GM21367 (cell line): ENCODE measurements at regions not wholly inside any gene's neighbourhood (a gene's known extent, or its start where the extent isn't known, plus 50 kb on each side); places are given as distances from the start of the nearest gene placed in this dataset.

Experiments used
- ATAC-seq: cut with Tn5 transposase; IDR thresholded peaks from one replicate; pipeline ENCODE4 v1.9.1; 2021; ENCODE audit not compliant: unreplicated experiment

DNA sequence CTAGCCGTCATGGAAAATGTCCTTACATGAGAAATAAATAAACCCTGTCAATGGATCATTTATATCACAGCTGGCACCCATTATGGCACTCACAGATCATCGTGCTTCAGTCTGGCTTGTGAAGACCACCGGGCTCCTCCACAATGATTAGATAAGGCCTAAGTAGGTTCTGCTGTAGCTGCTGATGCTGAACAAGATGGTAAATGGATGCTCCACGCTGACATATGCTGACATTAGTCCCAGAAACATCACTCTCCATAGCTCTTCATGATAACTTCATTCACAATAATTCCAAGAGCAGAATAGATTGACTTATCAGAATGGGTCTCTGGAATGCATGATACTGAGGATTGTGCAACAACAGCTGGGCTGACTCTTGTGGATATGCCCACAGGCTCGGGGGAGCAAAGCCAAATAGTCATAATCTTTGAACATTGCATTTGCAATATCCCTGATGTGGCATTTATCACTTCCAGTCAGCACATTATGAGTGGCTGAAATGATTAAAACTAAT, 63.8 kb upstream of the RXFP2 start:
- ATAC-seq, result no peak

DNA sequence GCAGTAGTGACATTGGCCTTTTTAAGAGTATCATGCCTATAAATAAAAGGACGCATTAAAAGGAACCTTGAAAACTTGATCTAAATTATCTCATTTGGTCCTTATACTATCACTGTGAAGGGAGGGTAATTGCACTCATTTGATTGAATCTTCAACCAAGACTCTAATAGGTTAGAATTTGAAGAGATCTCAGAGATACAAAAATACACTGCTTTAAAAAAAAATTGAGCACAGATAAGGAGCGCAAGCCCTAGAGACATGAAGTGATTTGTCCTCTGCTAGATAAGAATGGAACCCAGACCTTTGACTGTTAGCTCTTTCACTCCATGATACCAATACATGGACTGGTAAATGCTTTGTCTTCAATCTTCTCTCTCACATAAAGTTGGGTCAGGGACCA, 58.2 kb upstream of the RXFP2 start:
- no peak for ATAC-seq

DNA sequence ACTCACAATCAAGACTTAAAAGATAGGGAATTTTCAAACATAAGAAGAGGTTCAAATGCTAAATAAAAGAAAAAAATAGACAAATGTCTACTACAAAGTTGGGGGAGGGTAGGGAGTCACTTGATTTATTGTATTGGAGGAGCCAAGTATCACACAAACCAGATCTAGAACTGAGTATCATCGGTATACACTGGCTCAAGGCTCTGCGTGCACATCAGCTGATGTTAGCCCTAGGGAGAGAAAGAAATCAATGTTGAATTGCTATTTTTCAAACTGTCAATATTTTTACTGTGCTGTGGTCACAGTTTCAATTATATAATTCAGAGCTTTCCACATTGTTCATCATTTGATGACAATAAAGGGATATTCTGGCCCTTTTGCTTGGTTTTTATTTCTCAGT, 54.9 kb upstream of the RXFP2 start:
- no peak for ATAC-seq

DNA sequence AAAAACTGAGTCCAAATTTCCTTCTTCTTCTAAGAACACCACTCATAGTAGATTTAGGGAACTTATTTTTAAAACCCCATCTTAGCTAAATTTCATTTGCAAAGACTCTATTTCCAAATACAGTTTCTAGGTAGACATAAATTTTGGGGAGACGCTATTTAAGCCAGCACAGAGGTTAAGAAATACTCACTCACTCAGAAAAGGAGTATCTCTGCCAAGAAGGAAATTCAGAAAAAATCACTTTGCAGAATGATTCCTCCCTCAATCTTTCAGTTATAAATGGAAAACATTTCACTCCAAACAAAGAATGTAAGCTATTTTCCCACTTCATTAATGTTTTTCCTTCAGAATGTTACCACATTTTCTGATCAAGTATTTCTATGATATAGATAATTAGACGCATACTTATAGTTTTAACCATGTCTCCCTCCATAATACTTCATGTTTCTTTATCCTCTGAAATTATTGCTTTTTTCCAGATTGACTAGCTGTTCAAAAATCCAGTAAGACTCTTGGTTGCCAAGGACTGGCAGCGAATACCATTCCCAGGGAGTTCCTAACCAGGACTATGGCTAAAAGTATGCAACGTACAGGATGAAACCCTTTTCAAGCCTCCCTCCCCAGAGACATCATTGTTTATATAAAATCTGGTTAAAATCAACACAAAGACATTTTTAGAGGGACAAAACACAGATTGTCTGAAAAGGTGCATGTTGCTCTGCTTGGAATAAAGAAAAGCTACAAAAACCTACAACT, 52.5 kb upstream of the RXFP2 start:
- ATAC-seq, result no peak
